ENCODE measurements at regions not wholly inside any gene's neighbourhood (a gene's known extent, or its start where the extent isn't known, plus 50 kb on each side); places are given as distances from the start of the nearest gene placed in this dataset.

- peak; percentile 36 for DNase-seq
- no peaks in the 10 kb centered on the region for H3K9me3 Mint-ChIP-seq
- H3K27me3 Mint-ChIP-seq (ENCODE audit: low read depth, poor library complexity): peaks cover 11% of the 10 kb centered on the region
- H3K27ac Mint-ChIP-seq: peak overlapping the region; percentile 2
- peak; percentile 47 for TF ChIP-seq CTCF (IDR thresholded peaks at IDR 0.05)
- H3K4me1 Mint-ChIP-seq: peaks cover 50% of the 10 kb centered on the region
- no peaks in the 10 kb centered on the region for H3K36me3 Mint-ChIP-seq (ENCODE audit: low read depth)
- no peak overlapping the region for H3K4me3 Mint-ChIP-seq
These were observed 341.3 kb downstream of the MYCN start for GRCh38 chr2:16281451-16282335.

- peaks cover 8% of the 10 kb centered on the region for H3K27me3 Mint-ChIP-seq (ENCODE audit: low read depth, poor library complexity)
- TF ChIP-seq CTCF (IDR thresholded peaks at IDR 0.05): no peak
- no peak overlapping the region for H3K27ac Mint-ChIP-seq
- no peak overlapping the region for H3K4me3 Mint-ChIP-seq
- no peaks in the 10 kb centered on the region for H3K36me3 Mint-ChIP-seq (ENCODE audit: low read depth)
- H3K4me1 Mint-ChIP-seq: peaks cover 42% of the 10 kb centered on the region
- no peaks in the 10 kb centered on the region for H3K9me3 Mint-ChIP-seq
- no peak for DNase-seq
These were observed 339.7 kb downstream of the MYCN start for GRCh38 chr2:16280081-16280480.

GRCh38 chr2:16279641-16280040 is 339.3 kb downstream of the MYCN start:
- no peaks in the 10 kb centered on the region for H3K36me3 Mint-ChIP-seq (ENCODE audit: low read depth)
- no peak for DNase-seq
- H3K27me3 Mint-ChIP-seq (ENCODE audit: low read depth, poor library complexity): peaks cover 8% of the 10 kb centered on the region
- no peak overlapping the region for H3K4me3 Mint-ChIP-seq
- no peaks in the 10 kb centered on the region for H3K9me3 Mint-ChIP-seq
- no peak for TF ChIP-seq CTCF (IDR thresholded peaks at IDR 0.05)
- peaks cover 40% of the 10 kb centered on the region for H3K4me1 Mint-ChIP-seq
- H3K27ac Mint-ChIP-seq: no peak overlapping the region

- DNase-seq: no peak
- no peak overlapping the region for H3K27ac Mint-ChIP-seq
- no peak for TF ChIP-seq CTCF (IDR thresholded peaks at IDR 0.05)
- H3K4me3 Mint-ChIP-seq: no peak overlapping the region
- peaks cover 36% of the 10 kb centered on the region for H3K4me1 Mint-ChIP-seq
- H3K9me3 Mint-ChIP-seq: no peaks in the 10 kb centered on the region
- peaks cover 8% of the 10 kb centered on the region for H3K27me3 Mint-ChIP-seq (ENCODE audit: low read depth, poor library complexity)
- no peaks in the 10 kb centered on the region for H3K36me3 Mint-ChIP-seq (ENCODE audit: low read depth)
These were observed 338.8 kb downstream of the MYCN start for GRCh38 chr2:16279201-16279570.

- no peaks in the 10 kb centered on the region for H3K36me3 Mint-ChIP-seq (ENCODE audit: low read depth)
- no peak overlapping the region for H3K4me3 Mint-ChIP-seq
- peaks cover 8% of the 10 kb centered on the region for H3K27me3 Mint-ChIP-seq (ENCODE audit: low read depth, poor library complexity)
- no peaks in the 10 kb centered on the region for H3K9me3 Mint-ChIP-seq
- H3K4me1 Mint-ChIP-seq: peaks cover 36% of the 10 kb centered on the region
- no peak for TF ChIP-seq CTCF (IDR thresholded peaks at IDR 0.05)
- H3K27ac Mint-ChIP-seq: no peak overlapping the region
- no peak for DNase-seq
These were observed 338.3 kb downstream of the MYCN start for GRCh38 chr2:16278421-16279200.

Data from nephron progenitor cell (in vitro differentiated cells).